Brain microvascular endothelial cell (primary cell): ENCODE measurements at regions not wholly inside any gene's neighbourhood (a gene's known extent, or its start where the extent isn't known, plus 50 kb on each side); places are given as distances from the start of the nearest gene placed in this dataset.
A peak's percentile ranks its signal among the peaks of the same experiment; 100 is the strongest.

ENCODE experiments used
- DNase-seq: peaks from one replicate; pipeline ENCODE4 v3.0.0-alpha.2; 2020
- H3K27ac ChIP-seq: fragments of 250-450 bp; sonication (Bioruptor Pico); 2 replicates; pipeline ENCODE4 v1.5.1; 2020; ENCODE audit warnings: mild to moderate bottlenecking, moderate library complexity
- H3K27me3 ChIP-seq: fragments of 250-450 bp; sonication (Bioruptor Pico); replicated peaks from 2 replicates; pipeline ENCODE4 v1.5.1; 2020; ENCODE audit warnings: mild to moderate bottlenecking
- H3K36me3 ChIP-seq: fragments of 250-450 bp; sonication (Bioruptor Pico); replicated peaks from 2 replicates; pipeline ENCODE4 v1.5.1; 2020; ENCODE audit warnings: mild to moderate bottlenecking
- H3K4me3 ChIP-seq: 2 replicates; pipeline ENCODE4 v1.5.1; 2011; ENCODE audit warnings: low read depth, mild to moderate bottlenecking, control low read depth, low read length, moderate library complexity
- in situ Hi-C: cut with HindIII; loops from 2 replicates; pipeline ENCODE4 v1.10.0; 2017; ENCODE audit warnings: low sequenced_read_pairs, low pct_ligation_motif_present
- TF ChIP-seq, protein P1 (sequence below): IDR thresholded peaks from 2 replicates; pipeline ENCODE4 v1.5.1; 2011; ENCODE audit warnings: low read depth, mild to moderate bottlenecking, moderate library complexity, low read length, control low read depth, inconsistent platforms; ENCODE audit errors: missing control alignments

DNA sequence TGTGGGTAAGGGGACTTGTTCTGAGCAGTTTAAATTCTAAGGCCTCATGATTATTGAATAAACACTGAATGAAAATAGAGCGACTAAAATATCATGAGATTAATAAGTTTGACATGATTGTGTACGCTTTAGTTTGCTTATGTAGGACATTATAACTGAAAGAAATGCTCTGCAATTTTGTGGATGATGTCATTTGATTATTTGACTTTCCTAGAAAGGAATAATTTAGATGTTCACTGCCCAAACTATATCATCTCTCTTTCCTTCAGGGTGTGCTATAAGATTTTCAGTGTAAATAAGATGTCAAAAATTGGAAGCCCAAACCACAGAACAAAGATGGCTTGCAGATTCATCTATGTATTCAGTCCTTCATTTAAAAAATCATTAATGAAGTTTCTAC lies 115.7 kb upstream of the MTAP start:
- Histone ChIP-seq H3K4me3 (no peak overlapping the region), H3K36me3 (no peaks in the 10 kb centered on the region), H3K27me3 (no peaks in the 10 kb centered on the region), H3K27ac (no peak overlapping the region)
- in situ Hi-C loops = loop anchor here (25.0 kb wide), 1 partner anchor 99 kb away; no protein-coding TSS in a partner anchor
- no peak for DNase-seq
- TF ChIP-seq, protein P1, sequence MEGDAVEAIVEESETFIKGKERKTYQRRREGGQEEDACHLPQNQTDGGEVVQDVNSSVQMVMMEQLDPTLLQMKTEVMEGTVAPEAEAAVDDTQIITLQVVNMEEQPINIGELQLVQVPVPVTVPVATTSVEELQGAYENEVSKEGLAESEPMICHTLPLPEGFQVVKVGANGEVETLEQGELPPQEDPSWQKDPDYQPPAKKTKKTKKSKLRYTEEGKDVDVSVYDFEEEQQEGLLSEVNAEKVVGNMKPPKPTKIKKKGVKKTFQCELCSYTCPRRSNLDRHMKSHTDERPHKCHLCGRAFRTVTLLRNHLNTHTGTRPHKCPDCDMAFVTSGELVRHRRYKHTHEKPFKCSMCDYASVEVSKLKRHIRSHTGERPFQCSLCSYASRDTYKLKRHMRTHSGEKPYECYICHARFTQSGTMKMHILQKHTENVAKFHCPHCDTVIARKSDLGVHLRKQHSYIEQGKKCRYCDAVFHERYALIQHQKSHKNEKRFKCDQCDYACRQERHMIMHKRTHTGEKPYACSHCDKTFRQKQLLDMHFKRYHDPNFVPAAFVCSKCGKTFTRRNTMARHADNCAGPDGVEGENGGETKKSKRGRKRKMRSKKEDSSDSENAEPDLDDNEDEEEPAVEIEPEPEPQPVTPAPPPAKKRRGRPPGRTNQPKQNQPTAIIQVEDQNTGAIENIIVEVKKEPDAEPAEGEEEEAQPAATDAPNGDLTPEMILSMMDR = no peak

DNA sequence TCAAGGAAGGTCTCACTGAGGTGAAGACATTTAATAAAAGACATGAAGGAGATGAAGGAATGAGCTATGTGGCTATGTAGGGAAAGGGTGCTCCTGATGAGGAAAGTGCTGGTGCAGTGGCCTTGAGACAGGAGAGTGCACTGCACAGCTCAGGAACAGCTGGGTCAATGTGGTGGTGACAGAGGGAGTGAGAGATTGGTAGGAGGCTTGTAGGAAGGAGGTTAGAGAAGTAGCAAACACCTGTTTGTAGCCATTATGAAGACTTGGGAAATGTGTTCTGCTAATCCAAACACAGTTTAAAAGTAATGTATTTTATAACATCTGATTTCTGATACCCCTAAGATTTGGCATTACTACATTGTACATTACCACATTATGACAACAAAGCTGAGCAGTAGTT lies 115.1 kb upstream of the MTAP start:
- Histone ChIP-seq H3K27ac (no peak overlapping the region), H3K27me3 (no peaks in the 10 kb centered on the region), H3K4me3 (no peak overlapping the region), H3K36me3 (no peaks in the 10 kb centered on the region)
- in situ Hi-C loops = loop anchor here (25.0 kb wide), 1 partner anchor 100 kb away; no protein-coding TSS in a partner anchor
- TF ChIP-seq, protein P1 = no peak
- no peak for DNase-seq

DNA sequence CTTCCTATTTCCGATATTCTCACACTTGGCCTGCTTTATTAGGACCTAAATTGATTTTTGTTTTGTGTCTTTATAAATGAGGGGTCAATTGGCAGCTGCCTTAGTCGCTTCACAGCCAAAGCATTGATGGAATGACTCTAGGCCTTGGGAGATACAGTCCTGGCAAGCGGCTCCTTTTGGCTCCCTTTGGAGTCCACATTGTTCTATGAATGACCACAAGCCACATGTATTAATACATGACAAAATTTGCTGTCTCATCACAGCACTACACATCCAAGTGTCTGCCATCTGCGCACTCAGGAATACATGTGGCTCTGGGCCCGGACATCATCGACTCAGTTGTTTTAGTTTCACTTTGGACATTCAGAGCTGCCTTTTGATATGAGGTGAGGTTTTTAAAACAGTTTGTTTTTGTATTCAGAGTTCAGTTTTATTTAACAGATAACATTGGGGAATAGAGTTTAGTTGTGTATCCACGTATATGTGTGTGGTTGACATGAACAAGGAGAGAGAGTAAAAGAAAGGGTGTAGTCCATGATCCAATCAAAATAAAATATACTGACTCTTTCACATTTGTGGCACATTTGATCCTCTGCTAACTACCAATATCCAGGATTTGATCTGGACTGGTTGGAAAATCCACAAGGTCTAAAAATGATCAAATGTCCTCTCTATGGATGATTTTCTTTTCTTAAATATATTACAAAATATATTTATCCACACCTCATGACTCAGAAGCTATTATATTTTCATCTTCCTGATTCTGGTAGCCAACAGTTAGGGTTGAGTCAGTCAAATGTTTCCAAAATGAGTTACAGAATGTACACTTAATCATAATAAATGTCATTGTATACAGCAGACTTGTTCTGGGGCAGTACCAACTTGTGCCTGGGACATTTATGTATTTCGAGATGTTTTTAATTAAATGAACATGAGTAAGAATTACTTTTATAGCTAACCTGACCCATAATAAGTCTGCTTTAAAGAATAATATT lies 114.0 kb upstream of the MTAP start:
- TF ChIP-seq, protein P1 = no peak
- peak; percentile 53 for DNase-seq
- Histone ChIP-seq H3K4me3 (peak overlapping the region; percentile 6), H3K27me3 (no peaks in the 10 kb centered on the region), H3K36me3 (no peaks in the 10 kb centered on the region), H3K27ac (peak overlapping the region; percentile 70)
- in situ Hi-C loops = loop anchor here (25.0 kb wide), 1 partner anchor 101 kb away; no protein-coding TSS in a partner anchor

DNA sequence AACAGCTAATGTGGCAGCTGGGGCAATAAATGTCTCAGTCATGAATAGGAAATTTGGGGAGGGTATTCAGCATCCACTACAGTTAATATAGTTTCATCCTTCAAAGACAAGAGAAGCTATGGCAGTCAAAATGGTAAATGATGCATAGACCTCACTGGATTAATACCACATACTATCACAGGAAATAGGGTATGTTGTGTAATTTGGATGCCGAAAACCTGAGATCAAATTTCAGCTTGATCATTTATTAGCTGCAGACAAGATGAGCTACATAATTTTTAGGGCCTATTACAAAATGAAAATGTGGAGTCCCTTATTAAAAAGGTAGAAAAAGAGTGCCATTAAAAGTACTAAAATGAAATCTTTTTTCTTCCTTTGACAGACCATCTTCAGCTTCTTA lies 112.6 kb upstream of the MTAP start:
- Histone ChIP-seq H3K36me3 (no peaks in the 10 kb centered on the region), H3K4me3 (no peak overlapping the region), H3K27me3 (no peaks in the 10 kb centered on the region), H3K27ac (no peak overlapping the region)
- TF ChIP-seq, protein P1 = no peak
- DNase-seq = no peak
- in situ Hi-C loops = loop anchor here (25.0 kb wide), 1 partner anchor 103 kb away; no protein-coding TSS in a partner anchor

DNA sequence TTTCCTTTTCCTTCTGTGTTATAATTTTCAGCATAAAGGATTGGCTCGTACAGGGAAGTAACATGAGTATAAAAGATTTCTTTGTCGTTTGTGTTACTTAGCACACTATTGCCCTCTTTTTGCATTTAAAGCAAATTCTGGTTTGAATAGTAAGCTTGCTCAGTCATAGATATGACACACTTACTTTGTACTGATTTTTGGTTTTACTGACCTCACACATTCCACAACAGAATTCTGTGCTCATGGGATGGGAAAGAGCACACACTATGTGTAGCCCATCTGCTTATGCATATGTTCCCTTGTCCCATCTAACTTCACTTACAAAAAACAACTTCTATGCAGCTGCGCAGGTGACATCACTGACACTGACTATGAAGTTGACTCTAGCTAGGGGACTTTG lies 111.9 kb upstream of the MTAP start:
- TF ChIP-seq, protein P1 = no peak
- DNase-seq = no peak
- Histone ChIP-seq H3K27ac (no peak overlapping the region), H3K4me3 (no peak overlapping the region), H3K27me3 (no peaks in the 10 kb centered on the region), H3K36me3 (no peaks in the 10 kb centered on the region)
- in situ Hi-C loops = loop anchor here (25.0 kb wide), 1 partner anchor 103 kb away; no protein-coding TSS in a partner anchor
